Activated effector memory CD4-positive, alpha-beta T cell treated with anti-CD3 and anti-CD28 coated beads, Interleukin-2, amount 50 U/mL, for 16 hours (primary cell): ENCODE measurements at regions not wholly inside any gene's neighbourhood (a gene's known extent, or its start where the extent isn't known, plus 50 kb on each side); places are given as distances from the start of the nearest gene placed in this dataset.
"Not testable (repeated sequence)": the region's sequence is repeated elsewhere in the genome, so short reads cannot be mapped to it uniquely, and the experiment has no call there.

Experiments used
- DNase-seq: peaks from one replicate; pipeline ENCODE4 v3.0.0-alpha.2; 2020

- DNase-seq = not testable (repeated sequence)
Observed at GRCh38 chr1:149364188-149364981, 110.5 kb upstream of the NBPF19 start.

GRCh38 chr1:149366402-149366801 lies 108.4 kb upstream of the NBPF19 start:
- DNase-seq = not testable (repeated sequence)

GRCh38 chr1:149367472-149368044 lies 107.3 kb upstream of the NBPF19 start:
- DNase-seq = not testable (repeated sequence)

GRCh38 chr1:149368337-149368736 lies 106.5 kb upstream of the NBPF19 start:
- not testable (repeated sequence) for DNase-seq

- DNase-seq = not testable (repeated sequence)
Observed at GRCh38 chr1:149369081-149369480, 105.8 kb upstream of the NBPF19 start.

- not testable (repeated sequence) for DNase-seq
Observed at GRCh38 chr1:149371955-149372354, 102.9 kb upstream of the NBPF19 start.

- DNase-seq = not testable (repeated sequence)
Observed at GRCh38 chr1:149378462-149378861, 96.4 kb upstream of the NBPF19 start.

- peak; percentile 86 for DNase-seq
Observed at GRCh38 chr1:149390173-149390926, 84.5 kb upstream of the NBPF19 start.

GRCh38 chr1:149390931-149391330 lies 83.9 kb upstream of the NBPF19 start:
- DNase-seq = not testable (repeated sequence)

GRCh38 chr1:149395802-149396201 lies 79.0 kb upstream of the NBPF19 start:
- peak; percentile 74 for DNase-seq

GRCh38 chr1:149398527-149398926 lies 76.3 kb upstream of the NBPF19 start:
- DNase-seq = not testable (repeated sequence)

- not testable (repeated sequence) for DNase-seq
Observed at GRCh38 chr1:149408404-149408803, 66.4 kb upstream of the NBPF19 start.

GRCh38 chr1:149415373-149415772 lies 59.5 kb upstream of the NBPF19 start:
- DNase-seq = not testable (repeated sequence)

- DNase-seq = not testable (repeated sequence)
Observed at GRCh38 chr1:149418782-149419181, 56.1 kb upstream of the NBPF19 start.

GRCh38 chr1:149423122-149423521 lies 51.7 kb upstream of the NBPF19 start:
- DNase-seq = not testable (repeated sequence)
